ENCODE measurements at regions not wholly inside any gene's neighbourhood (a gene's known extent, or its start where the extent isn't known, plus 50 kb on each side); places are given as distances from the start of the nearest gene placed in this dataset.
A peak's percentile ranks its signal among the peaks of the same experiment; 100 is the strongest.

GRCh38 chr2:16862471-16862870 lies 196.8 kb upstream of the CYRIA start:
- no peak for DNase-seq

DNA sequence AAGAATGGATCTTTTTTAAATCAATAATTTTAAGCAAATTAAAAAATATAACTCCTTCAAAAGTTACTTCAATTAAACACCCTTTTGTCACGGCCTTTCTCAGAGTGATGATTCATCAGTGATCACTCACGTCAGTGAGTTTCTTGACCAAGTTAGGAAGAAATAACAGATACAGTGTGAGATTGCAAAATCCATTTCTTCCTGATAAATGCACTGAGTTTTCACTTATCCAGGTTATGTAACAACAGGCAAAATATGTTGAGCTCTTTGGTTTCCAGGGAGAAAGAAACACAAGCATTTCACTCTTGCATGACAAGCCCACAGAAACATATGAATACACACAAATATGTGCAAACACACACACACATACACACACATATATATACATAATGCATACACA lies 195.9 kb upstream of the CYRIA start:
- DNase-seq = no peak

DNA sequence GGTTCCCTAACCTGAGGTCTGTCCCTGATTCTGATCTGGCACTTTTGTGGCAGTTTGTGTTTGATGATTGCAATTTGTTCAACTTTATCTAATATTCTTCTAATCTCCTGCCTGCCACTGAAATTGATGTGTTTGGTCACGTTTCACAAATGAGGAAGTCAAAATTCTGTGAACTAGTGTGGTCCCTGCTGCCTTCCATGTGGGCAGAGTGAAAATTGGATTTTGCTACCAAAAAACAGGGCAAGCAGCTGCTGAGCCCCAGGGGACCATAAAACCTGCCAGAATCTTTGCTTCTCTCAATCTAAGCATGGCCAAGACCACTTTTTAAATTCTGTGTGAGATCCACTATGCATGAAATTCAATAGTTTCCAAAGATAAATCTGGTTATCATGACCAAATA lies 195.5 kb upstream of the CYRIA start:
- DNase-seq = no peak

GRCh38 chr2:16860627-16861026 lies 195.0 kb upstream of the CYRIA start:
- no peak for DNase-seq

- no peak for DNase-seq
Measured at GRCh38 chr2:16855183-16855582, 189.5 kb upstream of the CYRIA start.

DNA sequence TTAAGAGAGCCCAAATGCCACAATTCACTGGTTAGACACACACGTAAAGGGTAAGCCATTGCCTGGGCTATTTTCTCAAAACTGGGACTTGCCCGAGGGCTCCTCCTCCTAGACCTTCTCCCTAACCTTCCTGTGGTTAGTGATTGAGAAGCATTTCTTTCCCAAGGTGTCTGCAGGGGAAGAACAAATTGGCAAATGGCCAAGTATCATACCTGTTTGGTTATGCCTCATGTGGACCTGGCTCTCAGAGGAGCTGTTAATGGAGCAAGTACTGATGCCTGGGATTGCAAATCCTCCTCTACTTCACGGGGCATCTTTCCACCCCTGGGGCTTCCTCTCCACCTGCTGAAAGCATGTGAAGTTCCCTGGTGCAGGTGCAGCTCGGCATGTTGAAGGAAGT lies 187.5 kb upstream of the CYRIA start:
- no peak for DNase-seq

- DNase-seq = no peak
Measured at GRCh38 chr2:16852651-16853050, 187.0 kb upstream of the CYRIA start.

- DNase-seq = no peak
Measured at GRCh38 chr2:16851126-16851525, 185.5 kb upstream of the CYRIA start.

GRCh38 chr2:16840496-16841172 lies 175.0 kb upstream of the CYRIA start:
- no peak for DNase-seq

DNA sequence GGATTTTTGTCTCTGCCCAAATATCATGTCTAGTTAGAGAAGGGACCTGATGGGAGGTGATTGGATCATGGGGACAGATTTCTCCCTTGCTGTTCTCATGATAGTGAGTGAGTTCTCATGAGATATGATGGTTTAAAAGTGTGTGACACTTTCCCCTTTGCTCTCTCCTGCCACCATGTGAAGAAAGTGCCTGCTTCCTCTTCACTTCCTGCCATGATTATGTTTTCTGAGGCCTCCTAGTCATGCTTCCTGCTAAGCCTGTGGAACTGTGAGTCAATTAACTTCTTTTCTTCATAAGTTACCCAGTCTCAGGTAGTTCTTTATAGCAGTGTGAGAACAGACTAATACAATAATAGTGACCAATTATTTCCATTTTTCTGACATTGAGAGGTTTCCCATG lies 167.3 kb upstream of the CYRIA start:
- DNase-seq = no peak

DNA sequence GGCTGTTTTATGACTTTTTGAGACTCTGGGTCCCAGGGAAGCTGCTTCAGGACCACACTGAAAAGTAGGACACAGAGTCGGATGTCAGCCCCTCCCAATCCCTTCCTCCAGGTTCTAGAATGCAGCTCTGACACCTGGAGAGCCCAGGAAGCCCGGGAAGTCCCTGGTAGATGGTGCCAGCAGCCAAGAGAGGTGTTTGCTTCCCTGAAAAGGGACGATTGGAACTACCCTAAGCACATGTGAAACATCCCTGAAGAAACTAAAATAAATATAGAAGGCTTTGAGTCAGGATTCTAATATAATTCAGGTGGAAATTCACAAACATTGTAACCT lies 163.2 kb upstream of the CYRIA start:
- DNase-seq = peak in 1 of 2 experiments; percentile 98

GRCh38 chr2:16828044-16828827 lies 162.6 kb upstream of the CYRIA start:
- no peak for DNase-seq

GRCh38 chr2:16824472-16824871 lies 158.8 kb upstream of the CYRIA start:
- no peak for DNase-seq

DNA sequence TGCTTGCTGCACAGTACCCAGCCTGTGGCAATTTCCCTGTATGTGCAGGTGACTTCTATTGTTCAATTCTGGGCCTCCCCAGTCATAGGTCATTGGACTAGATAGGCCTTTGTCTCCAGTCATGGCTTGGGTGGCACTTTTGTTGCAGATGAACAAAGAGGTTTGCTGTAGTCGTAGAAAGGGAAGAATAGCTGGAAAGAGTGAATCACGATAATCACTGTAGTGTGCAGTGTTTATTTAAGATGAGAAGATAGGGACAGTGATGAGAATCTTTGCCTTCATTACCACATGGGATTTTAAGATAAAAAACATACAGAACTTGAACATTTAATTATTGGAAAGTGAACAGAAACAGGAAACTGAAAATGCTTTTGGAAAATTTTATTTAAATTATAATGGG lies 156.1 kb upstream of the CYRIA start:
- no peak for DNase-seq

- DNase-seq = no peak
Measured at GRCh38 chr2:16818203-16818556, 152.5 kb upstream of the CYRIA start.

- no peak for DNase-seq
Measured at GRCh38 chr2:16817305-16818202, 151.9 kb upstream of the CYRIA start.

DNA sequence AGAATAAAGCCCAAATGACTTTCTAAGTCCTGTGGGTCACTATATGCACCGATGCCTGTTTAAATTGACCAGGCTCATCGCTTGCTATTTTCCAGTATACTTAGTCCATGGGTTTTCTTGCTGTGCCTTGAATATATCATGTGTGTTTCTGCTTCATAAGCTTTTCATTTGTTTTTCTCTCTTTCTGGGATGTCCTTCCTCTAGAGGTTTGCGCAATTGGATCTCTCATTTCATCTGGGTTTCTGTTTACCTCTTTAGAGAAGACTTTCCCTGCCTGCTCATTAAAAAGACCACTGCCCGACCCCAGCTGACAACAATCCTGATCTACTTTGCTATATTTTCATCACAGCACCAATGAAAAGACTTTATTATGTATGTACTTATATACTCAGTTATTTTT lies 150.9 kb upstream of the CYRIA start:
- no peak for DNase-seq

- DNase-seq = no peak
Measured at GRCh38 chr2:16816016-16816415, 150.4 kb upstream of the CYRIA start.

DNA sequence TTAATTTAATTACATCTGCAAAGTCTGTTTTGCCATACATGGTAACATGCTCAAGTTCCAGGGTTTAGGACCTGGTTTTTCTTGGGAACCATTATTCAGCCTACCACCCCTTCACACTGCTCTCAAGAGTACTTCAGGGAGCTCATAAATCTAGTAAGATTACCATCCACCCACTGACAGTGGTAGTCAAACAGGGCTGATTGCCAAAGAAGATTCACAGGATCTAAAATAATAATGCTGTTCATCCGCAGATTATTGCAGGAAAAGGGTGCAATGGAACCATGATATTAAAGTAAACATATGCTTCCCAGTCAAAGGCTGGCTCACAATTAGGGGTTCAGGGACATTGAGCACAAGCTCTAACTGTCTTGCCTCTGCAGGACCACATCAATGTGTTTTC lies 148.0 kb upstream of the CYRIA start:
- DNase-seq = no peak

- no peak for DNase-seq
Measured at GRCh38 chr2:16798472-16798871, 132.8 kb upstream of the CYRIA start.

- DNase-seq = no peak
Measured at GRCh38 chr2:16791496-16791895, 125.9 kb upstream of the CYRIA start.

- DNase-seq = no peak
Measured at GRCh38 chr2:16785149-16785548, 119.5 kb upstream of the CYRIA start.

- DNase-seq = no peak
Measured at GRCh38 chr2:16784652-16785051, 119.0 kb upstream of the CYRIA start.

Measured in NCI-H526 (cell line).